HEK293 (cell line): ENCODE measurements at regions not wholly inside any gene's neighbourhood (a gene's known extent, or its start where the extent isn't known, plus 50 kb on each side); places are given as distances from the start of the nearest gene placed in this dataset.

Experiments
- PRDM1 ChIP-seq: fragments of 450-650 bp; formaldehyde crosslinking; IDR thresholded peaks from 2 replicates; pipeline ENCODE4; 2016; ENCODE audit warnings: missing biosample characterization, missing genetic modification characterization
- TCF7L2 ChIP-seq: IDR thresholded peaks from 2 replicates; pipeline ENCODE4 v1.6.1; 2011; ENCODE audit warnings: low read depth, mild to moderate bottlenecking, inconsistent platforms, low read length, moderate library complexity, borderline replicate concordance
- TRIM28 ChIP-seq: IDR thresholded peaks from 2 replicates; pipeline ENCODE4 v1.6.1; 2011; ENCODE audit warnings: low read length, control low read depth, borderline replicate concordance
- TSHZ1 ChIP-seq: fragments of 450-650 bp; formaldehyde crosslinking; IDR thresholded peaks from 2 replicates; pipeline ENCODE4 v1.5.1; 2016; ENCODE audit warnings: missing biosample characterization, missing genetic modification characterization, borderline replicate concordance
- ZNF114 ChIP-seq: fragments of 450-650 bp; formaldehyde crosslinking; IDR thresholded peaks from 2 replicates; pipeline ENCODE4 v1.5.0; 2017; ENCODE audit warnings: missing biosample characterization, missing genetic modification characterization
- ZNF398 ChIP-seq: fragments of 450-650 bp; formaldehyde crosslinking; IDR thresholded peaks from 2 replicates; pipeline ENCODE4 v1.5.1; 2017; ENCODE audit warnings: missing biosample characterization, missing genetic modification characterization
- ZNF513 ChIP-seq: fragments of 450-650 bp; IDR thresholded peaks from 2 replicates; pipeline ENCODE4 v1.5.1; 2018; ENCODE audit warnings: missing biosample characterization, missing genetic modification characterization
- TF ChIP-seq, protein P1 (sequence below): fragments of 450-650 bp; formaldehyde crosslinking; IDR thresholded peaks from 2 replicates; pipeline ENCODE4 v1.5.1; 2016; ENCODE audit warnings: missing biosample characterization, missing genetic modification characterization
- TF ChIP-seq, protein P2 (sequence below): fragments of 450-650 bp; formaldehyde crosslinking; IDR thresholded peaks from 2 replicates; pipeline ENCODE4 v1.5.1; 2016; ENCODE audit warnings: missing biosample characterization, missing genetic modification characterization
- TF ChIP-seq, protein P3 (sequence below): fragments of 450-650 bp; formaldehyde crosslinking; IDR thresholded peaks from 2 replicates; pipeline ENCODE4 v1.5.1; 2016; ENCODE audit warnings: missing biosample characterization, missing genetic modification characterization
- TF ChIP-seq, protein P4 (sequence below): fragments of 450-650 bp; formaldehyde crosslinking; IDR thresholded peaks from 2 replicates; pipeline ENCODE4 v1.5.1; 2016; ENCODE audit warnings: missing biosample characterization, missing genetic modification characterization

GRCh38 chr4:52350926-52351325, 299.8 kb downstream of the SPATA18 start:
- TF ChIP-seq, protein P1, sequence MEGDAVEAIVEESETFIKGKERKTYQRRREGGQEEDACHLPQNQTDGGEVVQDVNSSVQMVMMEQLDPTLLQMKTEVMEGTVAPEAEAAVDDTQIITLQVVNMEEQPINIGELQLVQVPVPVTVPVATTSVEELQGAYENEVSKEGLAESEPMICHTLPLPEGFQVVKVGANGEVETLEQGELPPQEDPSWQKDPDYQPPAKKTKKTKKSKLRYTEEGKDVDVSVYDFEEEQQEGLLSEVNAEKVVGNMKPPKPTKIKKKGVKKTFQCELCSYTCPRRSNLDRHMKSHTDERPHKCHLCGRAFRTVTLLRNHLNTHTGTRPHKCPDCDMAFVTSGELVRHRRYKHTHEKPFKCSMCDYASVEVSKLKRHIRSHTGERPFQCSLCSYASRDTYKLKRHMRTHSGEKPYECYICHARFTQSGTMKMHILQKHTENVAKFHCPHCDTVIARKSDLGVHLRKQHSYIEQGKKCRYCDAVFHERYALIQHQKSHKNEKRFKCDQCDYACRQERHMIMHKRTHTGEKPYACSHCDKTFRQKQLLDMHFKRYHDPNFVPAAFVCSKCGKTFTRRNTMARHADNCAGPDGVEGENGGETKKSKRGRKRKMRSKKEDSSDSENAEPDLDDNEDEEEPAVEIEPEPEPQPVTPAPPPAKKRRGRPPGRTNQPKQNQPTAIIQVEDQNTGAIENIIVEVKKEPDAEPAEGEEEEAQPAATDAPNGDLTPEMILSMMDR, result no peak
- TF ChIP-seq TCF7L2, result no peak
- TF ChIP-seq ZNF114, result no peak
- TF ChIP-seq, protein P2, sequence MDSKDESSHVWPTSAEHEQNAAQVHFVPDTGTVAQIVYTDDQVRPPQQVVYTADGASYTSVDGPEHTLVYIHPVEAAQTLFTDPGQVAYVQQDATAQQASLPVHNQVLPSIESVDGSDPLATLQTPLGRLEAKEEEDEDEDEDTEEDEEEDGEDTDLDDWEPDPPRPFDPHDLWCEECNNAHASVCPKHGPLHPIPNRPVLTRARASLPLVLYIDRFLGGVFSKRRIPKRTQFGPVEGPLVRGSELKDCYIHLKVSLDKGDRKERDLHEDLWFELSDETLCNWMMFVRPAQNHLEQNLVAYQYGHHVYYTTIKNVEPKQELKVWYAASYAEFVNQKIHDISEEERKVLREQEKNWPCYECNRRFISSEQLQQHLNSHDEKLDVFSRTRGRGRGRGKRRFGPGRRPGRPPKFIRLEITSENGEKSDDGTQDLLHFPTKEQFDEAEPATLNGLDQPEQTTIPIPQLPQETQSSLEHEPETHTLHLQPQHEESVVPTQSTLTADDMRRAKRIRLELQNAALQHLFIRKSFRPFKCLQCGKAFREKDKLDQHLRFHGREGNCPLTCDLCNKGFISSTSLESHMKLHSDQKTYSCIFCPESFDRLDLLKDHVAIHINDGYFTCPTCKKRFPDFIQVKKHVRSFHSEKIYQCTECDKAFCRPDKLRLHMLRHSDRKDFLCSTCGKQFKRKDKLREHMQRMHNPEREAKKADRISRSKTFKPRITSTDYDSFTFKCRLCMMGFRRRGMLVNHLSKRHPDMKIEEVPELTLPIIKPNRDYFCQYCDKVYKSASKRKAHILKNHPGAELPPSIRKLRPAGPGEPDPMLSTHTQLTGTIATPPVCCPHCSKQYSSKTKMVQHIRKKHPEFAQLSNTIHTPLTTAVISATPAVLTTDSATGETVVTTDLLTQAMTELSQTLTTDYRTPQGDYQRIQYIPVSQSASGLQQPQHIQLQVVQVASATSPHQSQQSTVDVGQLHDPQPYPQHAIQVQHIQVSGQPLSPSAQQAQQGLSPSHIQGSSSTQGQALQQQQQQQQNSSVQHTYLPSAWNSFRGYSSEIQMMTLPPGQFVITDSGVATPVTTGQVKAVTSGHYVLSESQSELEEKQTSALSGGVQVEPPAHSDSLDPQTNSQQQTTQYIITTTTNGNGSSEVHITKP (tag by site-specific recombination), result no peak
- TF ChIP-seq, protein P3, sequence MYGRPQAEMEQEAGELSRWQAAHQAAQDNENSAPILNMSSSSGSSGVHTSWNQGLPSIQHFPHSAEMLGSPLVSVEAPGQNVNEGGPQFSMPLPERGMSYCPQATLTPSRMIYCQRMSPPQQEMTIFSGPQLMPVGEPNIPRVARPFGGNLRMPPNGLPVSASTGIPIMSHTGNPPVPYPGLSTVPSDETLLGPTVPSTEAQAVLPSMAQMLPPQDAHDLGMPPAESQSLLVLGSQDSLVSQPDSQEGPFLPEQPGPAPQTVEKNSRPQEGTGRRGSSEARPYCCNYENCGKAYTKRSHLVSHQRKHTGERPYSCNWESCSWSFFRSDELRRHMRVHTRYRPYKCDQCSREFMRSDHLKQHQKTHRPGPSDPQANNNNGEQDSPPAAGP, result no peak
- TF ChIP-seq ZNF513 (tag by site-specific recombination), result no peak
- TF ChIP-seq, protein P4, sequence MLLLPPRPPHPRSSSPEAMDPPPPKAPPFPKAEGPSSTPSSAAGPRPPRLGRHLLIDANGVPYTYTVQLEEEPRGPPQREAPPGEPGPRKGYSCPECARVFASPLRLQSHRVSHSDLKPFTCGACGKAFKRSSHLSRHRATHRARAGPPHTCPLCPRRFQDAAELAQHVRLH (tag by site-specific recombination), result no peak
- TF ChIP-seq PRDM1 (tag by site-specific recombination), result no peak
- no peak for TF ChIP-seq TSHZ1 (tag by site-specific recombination)
- no peak for TF ChIP-seq ZNF398 (tag by site-specific recombination)
- TF ChIP-seq TRIM28, result no peak
